HCT116 (cell line): ENCODE measurements at regions not wholly inside any gene's neighbourhood (a gene's known extent, or its start where the extent isn't known, plus 50 kb on each side); places are given as distances from the start of the nearest gene placed in this dataset.

Experiments used
- ATAC-seq: fragments of 200-7000 bp; cut with Tn5 transposase; 2 replicates; pipeline ENCODE4 v1.9.1; 2020; ENCODE audit warnings: mild to moderate bottlenecking, moderate library complexity
- BruUV-seq: library from RNA; stranded (reverse); fragments of 400-500 nt; replicated peaks from 2 replicates; lab custom pipeline; 2021; lab: Mats Ljungman, UMichigan
- CTCF ChIA-PET: fragments of 300-600 bp; sonication (Branson Sonifier 250); formaldehyde crosslinking; loops from one replicate; lab custom pipeline; 2021; ENCODE audit warnings: antibody characterized with exemption; lab: Charles Lee
- POLR2A ChIA-PET: fragments of 300-600, 350-600 bp; sonication (Branson Sonifier 250); formaldehyde crosslinking; loops from one replicate; lab custom pipeline; 2021; ENCODE audit warnings: antibody characterized with exemption; lab: Charles Lee
- RAD21 ChIA-PET, 2 experiments: fragments of 300-600 bp; sonication (Branson Sonifier 250); formaldehyde crosslinking; loops; one replicate each; lab custom pipeline; 2023; ENCODE audit warnings: low total read pairs in 2 of 2; ENCODE audit not compliant: uncharacterized antibody in 2 of 2, unreplicated experiment in 2 of 2, low non-redundant PET in 1 of 2; lab: Charles Lee
- DNase-seq: peaks from one replicate; pipeline ENCODE4 v3.0.0-alpha.2; 2010; ENCODE audit warnings: low read depth, low spot score
- H2AFZ ChIP-seq: fragments of 200-600 bp; shearing (Covaris generic), sonication (generic); 2 replicates; pipeline ENCODE4 v1.6.1; 2017; ENCODE audit warnings: low read depth, mixed run types, mixed read lengths, antibody characterized with exemption, low read length; ENCODE audit not compliant: poor library complexity, severe bottlenecking
- H3K27ac ChIP-seq: 2 replicates; pipeline ENCODE4 v1.5.1; 2012; ENCODE audit warnings: low read depth, low read length
- H3K27me3 ChIP-seq: fragments of 200-600 bp; sonication (generic); 2 replicates; pipeline ENCODE4 v1.6.1; 2016; ENCODE audit warnings: mixed run types, low read length, mixed read lengths; ENCODE audit not compliant: insufficient read depth
- H3K36me3 ChIP-seq, 2 experiments: fragments of 200-500 bp in 1 of 2; fragments of 200-600 bp in 1 of 2; sonication (Bioruptor generic) in 1 of 2; sonication (generic) in 1 of 2; 2 replicates each; pipeline versions ENCODE4 v1.5.1 to v1.6.1; 2014 to 2016; ENCODE audit warnings: low read length in 2 of 2, inconsistent platforms in 1 of 2, mixed read lengths in 1 of 2, mixed run types in 1 of 2; ENCODE audit not compliant: insufficient read depth in 2 of 2, control insufficient read depth in 1 of 2
- H3K4me1 ChIP-seq, 2 experiments: fragments of 200-600 bp in 1 of 2; sonication (generic) in 1 of 2; 2 replicates each; pipeline versions ENCODE4 v1.5.1 to v1.6.1; 2012 to 2017; ENCODE audit warnings: low read length in 2 of 2, inconsistent platforms in 1 of 2, mild to moderate bottlenecking in 1 of 2, mixed read lengths in 1 of 2, mixed run types in 1 of 2, moderate library complexity in 1 of 2; ENCODE audit not compliant: insufficient read depth in 2 of 2, control insufficient read depth in 1 of 2
- H3K4me2 ChIP-seq: fragments of 200-600 bp; sonication (generic); 2 replicates; pipeline ENCODE4 v1.6.1; 2017; ENCODE audit warnings: mixed run types, low read length, mixed read lengths
- H3K4me3 ChIP-seq, 2 experiments: fragments of 200-600 bp in 1 of 2; sonication (generic) in 1 of 2; replicated peaks in 1 of 2; 2 replicates each; pipeline ENCODE4 v1.5.1; 2011 to 2016; ENCODE audit warnings: low read length in 2 of 2, control low read depth in 1 of 2, low read depth in 1 of 2, mild to moderate bottlenecking in 1 of 2, mixed read lengths in 1 of 2, mixed run types in 1 of 2
- H3K79me2 ChIP-seq: fragments of 200-600 bp; sonication (generic); 2 replicates; pipeline ENCODE4 v1.6.1; 2017; ENCODE audit warnings: mild to moderate bottlenecking, mixed run types, low read length, moderate library complexity, mixed read lengths; ENCODE audit not compliant: insufficient read depth
- H3K9ac ChIP-seq: fragments of 200-600 bp; sonication (generic); 2 replicates; pipeline ENCODE4 v1.6.1; 2016; ENCODE audit warnings: low read length, mixed read lengths
- H3K9me2 ChIP-seq: fragments of 200-600 bp; sonication (generic), shearing (Covaris generic); 2 replicates; pipeline ENCODE4 v1.6.1; 2017; ENCODE audit warnings: mixed run types, mild to moderate bottlenecking, moderate library complexity; ENCODE audit not compliant: insufficient read depth
- H3K9me3 ChIP-seq, 2 experiments: fragments of 200-500 bp in 1 of 2; fragments of 200-600 bp in 1 of 2; sonication (Bioruptor generic) in 1 of 2; sonication (generic) in 1 of 2; 2 replicates each; pipeline ENCODE4 v1.6.1; 2014 to 2017; ENCODE audit warnings: low read length in 2 of 2, mixed read lengths in 2 of 2, inconsistent platforms in 1 of 2, low read depth in 1 of 2, mild to moderate bottlenecking in 1 of 2, mixed run types in 1 of 2, moderate library complexity in 1 of 2; ENCODE audit not compliant: control insufficient read depth in 1 of 2, insufficient read depth in 1 of 2
- H4K20me1 ChIP-seq: fragments of 200-600 bp; sonication (generic), shearing (Covaris generic); 2 replicates; pipeline ENCODE4 v1.6.1; 2017; ENCODE audit warnings: mixed run types, mild to moderate bottlenecking, moderate library complexity; ENCODE audit not compliant: insufficient read depth
- ATF3 ChIP-seq: IDR thresholded peaks from 2 replicates; pipeline ENCODE4 v1.6.1; 2012
- CBX3 ChIP-seq: IDR thresholded peaks from 2 replicates; pipeline ENCODE4 v1.6.1; 2012; ENCODE audit warnings: low read depth
- CTCF ChIP-seq, 3 experiments: fragments of 200-600 bp in 1 of 3; sonication (generic) in 1 of 3; IDR thresholded peaks in 2 of 3; conservative IDR thresholded peaks in 1 of 3; 2 replicates each; pipeline ENCODE4 v1.5.1; 2012 to 2017; ENCODE audit warnings: low read depth in 2 of 3, low read length in 2 of 3, antibody characterized with exemption in 1 of 3, borderline replicate concordance in 1 of 3, control low read depth in 1 of 3, mild to moderate bottlenecking in 1 of 3, mixed read lengths in 1 of 3, mixed run types in 1 of 3, moderate library complexity in 1 of 3; ENCODE audit not compliant: insufficient read depth in 1 of 3
- EGR1 ChIP-seq: IDR thresholded peaks from 2 replicates; pipeline ENCODE4 v1.6.1; 2012; ENCODE audit warnings: low read depth
- ELF1 ChIP-seq: IDR thresholded peaks from 2 replicates; pipeline ENCODE4 v1.6.1; 2012; ENCODE audit warnings: low read depth, borderline replicate concordance
- EZH2 ChIP-seq: fragments of 200-600 bp; sonication (generic); IDR thresholded peaks from 2 replicates; pipeline ENCODE4 v1.6.1; 2017; ENCODE audit warnings: antibody characterized with exemption, mixed run types
- EZH2phosphoT487 ChIP-seq: fragments of 200-600 bp; IDR thresholded peaks from 2 replicates; pipeline ENCODE4 v1.6.1; 2018; ENCODE audit warnings: antibody characterized with exemption, borderline replicate concordance
- FOSL1 ChIP-seq: IDR thresholded peaks from 2 replicates; pipeline ENCODE4 v1.6.1; 2012; ENCODE audit warnings: low read depth
- JUND ChIP-seq: IDR thresholded peaks from 2 replicates; pipeline ENCODE4 v1.6.1; 2012
- MAX ChIP-seq: IDR thresholded peaks from 2 replicates; pipeline ENCODE4 v1.6.1; 2012
- POLR2AphosphoS5 ChIP-seq: IDR thresholded peaks from 2 replicates; pipeline ENCODE4 v1.6.1; 2011; ENCODE audit warnings: mild to moderate bottlenecking, low read depth, low read length, moderate library complexity
- RAD21 ChIP-seq: IDR thresholded peaks from 2 replicates; pipeline ENCODE4 v1.6.1; 2012; ENCODE audit warnings: low read depth, mild to moderate bottlenecking
- REST ChIP-seq: IDR thresholded peaks from 2 replicates; pipeline ENCODE4 v1.6.1; 2012; ENCODE audit warnings: low read depth
- SIN3A ChIP-seq: IDR thresholded peaks from 2 replicates; pipeline ENCODE4 v1.6.1; 2012; ENCODE audit warnings: low read depth
- SP1 ChIP-seq: IDR thresholded peaks from 2 replicates; pipeline ENCODE4 v1.6.1; 2012; ENCODE audit warnings: low read depth
- SRF ChIP-seq: IDR thresholded peaks from 2 replicates; pipeline ENCODE4 v1.6.1; 2012; ENCODE audit warnings: low read depth
- YY1 ChIP-seq: IDR thresholded peaks from 2 replicates; pipeline ENCODE4 v1.6.1; 2011; ENCODE audit warnings: low read length, low read depth, moderate library complexity, mild to moderate bottlenecking; ENCODE audit not compliant: insufficient replicate concordance; ENCODE audit errors: extremely low read depth
- ZFX ChIP-seq: fragments of 450-650 bp; IDR thresholded peaks from 2 replicates; pipeline ENCODE4 v1.6.1; 2017
- ZNF274 ChIP-seq: fragments of 200-500 bp; sonication (Bioruptor generic); IDR thresholded peaks from 2 replicates; pipeline ENCODE4 v1.6.1; 2014; ENCODE audit warnings: mild to moderate bottlenecking, low read depth, low read length, inconsistent platforms
- intact Hi-C: fragments of 100-400 bp; cut with micrococcal nuclease; formaldehyde crosslinking; loops from 2 replicates; pipeline ENCODE4 v1.10.0; 2022

GRCh38 chr1:245010018-245010614, 144.7 kb upstream of the KIF26B start:
- CTCF ChIA-PET: no interaction called here
- Histone ChIP-seq H2AFZ (no peak overlapping the region), H3K9me3 (no peaks in the 10 kb centered on the region), H3K27ac (no peak overlapping the region), H3K79me2 (no peaks in the 10 kb centered on the region), H3K4me3 (no peak overlapping the region), H3K4me1 (peaks cover 6 to 7% of the 10 kb centered on the region in 2 experiments), H3K36me3 (no peaks in the 10 kb centered on the region), H3K27me3 (no peaks in the 10 kb centered on the region), H3K9ac (no peak overlapping the region), H3K9me2 (no peaks in the 10 kb centered on the region), H3K4me2 (no peak overlapping the region), H4K20me1 (no peaks in the 10 kb centered on the region)
- RAD21 ChIA-PET: no interaction called here
- POLR2A ChIA-PET: no interaction called here
- ATAC-seq (no peak), DNase-seq (no peak)
- intact Hi-C loops: no loop called here
- TF ChIP-seq RAD21 (no peak), ATF3 (no peak), CBX3 (no peak), EGR1 (no peak), ZFX (no peak), ELF1 (no peak), MAX (no peak), POLR2AphosphoS5 (no peak), EZH2phosphoT487 (no peak), FOSL1 (no peak), SIN3A (no peak), SP1 (no peak), JUND (no peak), EZH2 (no peak), ZNF274 (no peak), YY1 (no peak), REST (no peak), CTCF (IDR thresholded peaks at IDR 0.05 in 2 of 3, conservative IDR thresholded peaks at IDR 0.05 in 1 of 3; ENCODE audit: borderline replicate concordance in 1 of 3, insufficient read depth in 1 of 3, low read depth in 2 of 3, low read length in 2 of 3) (no peak), SRF (no peak)
- BruUV-seq: no TSS peak
